H1 (cell line): ENCODE measurements at regions not wholly inside any gene's neighbourhood (a gene's known extent, or its start where the extent isn't known, plus 50 kb on each side); places are given as distances from the start of the nearest gene placed in this dataset.
"Not testable (repeated sequence)": the region's sequence is repeated elsewhere in the genome, so short reads cannot be mapped to it uniquely, and the experiment has no call there.

Experiments used
- CTCF ChIA-PET: fragments of 300-600 bp; sonication (Branson Sonifier 250); formaldehyde crosslinking; loops from one replicate; lab custom pipeline; 2021; ENCODE audit not compliant: partially characterized antibody; lab: Charles Lee
- POLR2A ChIA-PET: fragments of 300-600 bp; sonication (Branson Sonifier 250); formaldehyde crosslinking; loops from one replicate; lab custom pipeline; 2021; ENCODE audit warnings: inconsistent platforms; ENCODE audit not compliant: partially characterized antibody; lab: Charles Lee
- DNase-seq, 2 experiments: peaks; one replicate each; pipeline versions ENCODE4 v3.0.0 to v3.0.0-alpha.2; 2010 to 2022; ENCODE audit warnings: low spot score in 2 of 2, low read depth in 1 of 2, mixed read lengths in 1 of 2
- FAIRE-seq: peaks from 2 replicates; lab custom pipeline; 2011; peaks lifted over from hg19 to GRCh38; lab: Jason Lieb, UNC
- H2AFZ ChIP-seq: 2 replicates; pipeline ENCODE4 v1.8.1; 2012; ENCODE audit warnings: low read length, inconsistent platforms
- H2AK5ac ChIP-seq: 2 replicates; pipeline ENCODE4 v1.6.1; 2013; ENCODE audit warnings: low read depth, low read length
- H2BK120ac ChIP-seq: replicated peaks from 2 replicates; pipeline ENCODE3; 2013; ENCODE audit warnings: low read depth, low read length, inconsistent platforms
- H2BK12ac ChIP-seq: 2 replicates; pipeline ENCODE4 v1.6.1; 2013; ENCODE audit warnings: low read depth, low read length
- H2BK15ac ChIP-seq: 2 replicates; pipeline ENCODE4 v1.6.1; 2013; ENCODE audit warnings: low read length
- H2BK20ac ChIP-seq: 2 replicates; pipeline ENCODE4 v1.6.1; 2013; ENCODE audit warnings: low read length
- H2BK5ac ChIP-seq: 2 replicates; pipeline ENCODE4 v1.6.1; 2013; ENCODE audit warnings: low read depth, low read length
- H3K14ac ChIP-seq: 2 replicates; pipeline ENCODE4 v1.6.1; 2013; ENCODE audit warnings: inconsistent platforms; ENCODE audit not compliant: insufficient read length
- H3K18ac ChIP-seq: 2 replicates; pipeline ENCODE4 v1.6.1; 2013; ENCODE audit warnings: low read length; ENCODE audit errors: extremely low read depth
- H3K23ac ChIP-seq: 2 replicates; pipeline ENCODE4 v1.6.1; 2013; ENCODE audit warnings: inconsistent platforms; ENCODE audit not compliant: insufficient read length
- H3K23me2 ChIP-seq: 2 replicates; pipeline ENCODE4 v1.6.1; 2013; ENCODE audit warnings: low read depth, low read length
- H3K27ac ChIP-seq: 2 replicates; pipeline ENCODE4 v1.6.1; 2011; ENCODE audit warnings: low read depth, low read length, inconsistent platforms
- H3K27me3 ChIP-seq, 4 experiments: replicated peaks in 1 of 4; 1 replicate in 1 of 4; 2 replicates in 3 of 4; pipeline versions ENCODE4 v1.6.1 to v1.8.1; 2011 to 2013; ENCODE audit warnings: low read length in 3 of 4, mild to moderate bottlenecking in 3 of 4, inconsistent platforms in 2 of 4, mixed read lengths in 2 of 4, moderate library complexity in 1 of 4; ENCODE audit not compliant: control insufficient read depth in 3 of 4, insufficient read depth in 3 of 4; ENCODE audit errors: extremely low read depth in 1 of 4
- H3K36me3 ChIP-seq, 4 experiments: 2 replicates each; pipeline versions ENCODE4 v1.6.1 to v1.8.1; 2011 to 2013; ENCODE audit warnings: mild to moderate bottlenecking in 4 of 4, low read length in 3 of 4, moderate library complexity in 2 of 4, control low read depth in 1 of 4, inconsistent platforms in 1 of 4; ENCODE audit not compliant: insufficient read depth in 4 of 4, control insufficient read depth in 2 of 4
- H3K4ac ChIP-seq: replicated peaks from 2 replicates; pipeline ENCODE3; 2013; ENCODE audit warnings: low read length, low read depth, mixed read lengths, inconsistent platforms; ENCODE audit not compliant: insufficient read length
- H3K4me1 ChIP-seq, 4 experiments: replicated peaks in 1 of 4; 1 replicate in 1 of 4; 2 replicates in 3 of 4; pipeline versions ENCODE4 v1.6.1 to v1.8.1; 2011 to 2013; ENCODE audit warnings: low read length in 3 of 4, inconsistent platforms in 2 of 4, mixed read lengths in 1 of 4; ENCODE audit not compliant: insufficient read depth in 4 of 4, control insufficient read depth in 3 of 4
- H3K4me2 ChIP-seq, 2 experiments: 2 replicates each; pipeline versions ENCODE4 v1.6.1 to v1.8.1; 2011 to 2013; ENCODE audit warnings: low read depth in 2 of 2, low read length in 2 of 2, control low read depth in 1 of 2, inconsistent platforms in 1 of 2, mild to moderate bottlenecking in 1 of 2; ENCODE audit not compliant: insufficient read depth in 1 of 2
- H3K4me3 ChIP-seq, 4 experiments: fragments of 200-600, 300-600 bp in 1 of 4; sonication (generic), shearing (Covaris generic), sonication (Bioruptor Twin) in 1 of 4; 2 replicates each; pipeline versions ENCODE4 v1.5.1 to v1.8.1; 2011 to 2016; ENCODE audit warnings: low read length in 4 of 4, low read depth in 3 of 4, control low read depth in 2 of 4, inconsistent platforms in 2 of 4, mild to moderate bottlenecking in 2 of 4, mixed read lengths in 1 of 4, moderate library complexity in 1 of 4; ENCODE audit not compliant: insufficient read depth in 2 of 4; ENCODE audit errors: extremely low read depth in 1 of 4
- H3K56ac ChIP-seq: replicated peaks from 2 replicates; pipeline ENCODE3; 2013; ENCODE audit warnings: low read depth, mild to moderate bottlenecking, mixed read lengths, low read length, inconsistent platforms; ENCODE audit not compliant: insufficient read length
- H3K79me1 ChIP-seq: 2 replicates; pipeline ENCODE4 v1.6.1; 2013; ENCODE audit warnings: low read depth, low read length, control low read depth
- H3K79me2 ChIP-seq, 2 experiments: 2 replicates each; pipeline versions ENCODE4 v1.6.1 to v1.8.1; 2012 to 2013; ENCODE audit warnings: low read length in 2 of 2, mild to moderate bottlenecking in 2 of 2, inconsistent platforms in 1 of 2; ENCODE audit not compliant: insufficient read depth in 2 of 2, control insufficient read depth in 1 of 2
- H3K9ac ChIP-seq, 4 experiments: replicated peaks in 1 of 4; 1 replicate in 1 of 4; 2 replicates in 3 of 4; pipeline versions ENCODE4 v1.6.1 to v1.8.1; 2011 to 2013; ENCODE audit warnings: low read depth in 3 of 4, low read length in 3 of 4, control low read depth in 2 of 4, mild to moderate bottlenecking in 2 of 4, moderate library complexity in 2 of 4, inconsistent platforms in 1 of 4; ENCODE audit errors: extremely low read depth in 1 of 4
- H3K9me3 ChIP-seq, 2 experiments: 2 replicates each; pipeline versions ENCODE4 v1.6.1 to v1.8.1; 2012 to 2013; ENCODE audit warnings: mild to moderate bottlenecking in 2 of 2, moderate library complexity in 2 of 2, control low read depth in 1 of 2, inconsistent platforms in 1 of 2, low read depth in 1 of 2, low read length in 1 of 2, mixed read lengths in 1 of 2; ENCODE audit not compliant: insufficient read depth in 2 of 2
- H4K20me1 ChIP-seq, 2 experiments: replicated peaks in 1 of 2; 2 replicates each; pipeline versions ENCODE3 to v1.8.1; 2011 to 2013; ENCODE audit warnings: inconsistent platforms in 2 of 2, low read length in 2 of 2, mild to moderate bottlenecking in 1 of 2; ENCODE audit not compliant: insufficient read depth in 2 of 2, control insufficient read depth in 1 of 2
- H4K5ac ChIP-seq: 2 replicates; pipeline ENCODE4 v1.6.1; 2013; ENCODE audit warnings: low read length, low read depth, mixed read lengths, inconsistent platforms; ENCODE audit not compliant: insufficient read length
- H4K8ac ChIP-seq: 2 replicates; pipeline ENCODE4 v1.8.0; 2013; ENCODE audit warnings: mild to moderate bottlenecking, moderate library complexity, low read length, inconsistent platforms; ENCODE audit not compliant: insufficient read depth; ENCODE audit errors: extremely low read depth
- H4K91ac ChIP-seq: replicated peaks from 2 replicates; pipeline ENCODE3; 2013; ENCODE audit warnings: low read length, mixed read lengths, inconsistent platforms; ENCODE audit not compliant: insufficient read length
- WGBS, 2 experiments: shearing (Covaris generic) in 1 of 2; methylation state at CpG; one replicate each; pipeline versions ENCODE4 v1.1.6 to v1.1.7; 2013 to 2015; ENCODE audit warnings: low lambda C conversion rate in 2 of 2, mixed read lengths in 2 of 2, inconsistent platforms in 1 of 2, low coverage in 1 of 2, missing lambda C conversion rate in 1 of 2; ENCODE audit not compliant: insufficient replicate concordance in 2 of 2, insufficient coverage in 1 of 2, insufficient read length in 1 of 2; ENCODE audit errors: extremely low coverage in 1 of 2, missing lambda C conversion rate in 1 of 2; 5-methylcytosine and 5-hydroxymethylcytosine counted together

GRCh38 chr17:64791226-64791625 lies 128.1 kb downstream of the LRRC37A3 start:
- H3K36me3 ChIP-seq, H2AK5ac ChIP-seq, H3K79me2 ChIP-seq, H3K23ac ChIP-seq, H3K27me3 ChIP-seq, H3K9ac ChIP-seq, H3K79me1 ChIP-seq, H2AFZ ChIP-seq, H3K4me3 ChIP-seq, H2BK5ac ChIP-seq, H4K20me1 ChIP-seq, H2BK120ac ChIP-seq, H3K4me2 ChIP-seq, CTCF ChIA-PET, H3K4me1 ChIP-seq, POLR2A ChIA-PET, H3K27ac ChIP-seq, H2BK20ac ChIP-seq, H3K4ac ChIP-seq, DNase-seq, H3K9me3 ChIP-seq, H2BK15ac ChIP-seq, H3K18ac ChIP-seq, H3K23me2 ChIP-seq, H2BK12ac ChIP-seq, H4K5ac ChIP-seq, H4K91ac ChIP-seq, H4K8ac ChIP-seq, H3K14ac ChIP-seq, FAIRE-seq, H3K56ac ChIP-seq: not testable (repeated sequence)
- 91% methylated on average over 12 of the region's 12 CpGs; no CpG with 5 or more reads in 1 of the 2 experiments for WGBS, 2 experiments

GRCh38 chr17:64790690-64791089 lies 128.6 kb upstream of the SMURF2 start:
- H4K91ac ChIP-seq, H3K36me3 ChIP-seq, DNase-seq, H2AK5ac ChIP-seq, H3K23me2 ChIP-seq, H3K4me1 ChIP-seq, POLR2A ChIA-PET, H3K27ac ChIP-seq, FAIRE-seq, H3K79me2 ChIP-seq, H3K9ac ChIP-seq, H4K8ac ChIP-seq, H3K9me3 ChIP-seq, H4K20me1 ChIP-seq, H3K14ac ChIP-seq, H3K4me2 ChIP-seq, H4K5ac ChIP-seq, CTCF ChIA-PET, H3K79me1 ChIP-seq, H3K27me3 ChIP-seq, H3K18ac ChIP-seq, H2BK15ac ChIP-seq, H2BK120ac ChIP-seq, H2BK12ac ChIP-seq, H2BK5ac ChIP-seq, H3K56ac ChIP-seq, H3K4ac ChIP-seq, H3K4me3 ChIP-seq, H2AFZ ChIP-seq, H2BK20ac ChIP-seq, H3K23ac ChIP-seq: not testable (repeated sequence)
- WGBS, 2 experiments = 82% methylated on average over 5 of the region's 5 CpGs; no CpG with 5 or more reads in 1 of the 2 experiments
